ENCODE measurements at regions not wholly inside any gene's neighbourhood (a gene's known extent, or its start where the extent isn't known, plus 50 kb on each side); places are given as distances from the start of the nearest gene placed in this dataset.

DNA sequence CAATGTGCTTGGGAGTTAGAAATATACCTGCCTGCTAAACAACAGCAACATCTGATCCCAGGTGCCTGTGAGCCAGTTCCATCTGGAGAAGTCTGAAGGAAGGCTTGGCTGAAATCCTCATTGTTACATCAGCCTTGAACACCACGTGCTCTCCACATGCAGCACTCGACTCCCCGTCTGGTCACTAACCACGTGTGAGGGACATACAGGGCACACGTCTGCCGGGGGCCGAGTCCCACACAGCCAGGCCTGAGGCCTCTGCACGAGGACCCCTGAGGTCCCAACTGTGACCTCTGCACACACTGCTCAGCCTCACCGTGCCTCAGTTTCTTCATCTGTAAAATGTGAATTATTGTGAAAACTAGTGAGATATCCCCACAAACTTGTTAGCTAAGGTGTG lies 236.5 kb upstream of the SALL3 start:
- H3K9me3 Mint-ChIP-seq = peaks cover 0 to 3% (median 0%) of the 10 kb centered on the region in 7 donors
- no peaks in the 10 kb centered on the region for H4K20me1 ChIP-seq (ENCODE audit: insufficient read depth, low read length)
- no peak overlapping the region for H3K9ac ChIP-seq (ENCODE audit: insufficient read depth, low read length, poor library complexity, severe bottlenecking)
- H3K4me3 ChIP-seq (replicated peaks in 1 of 3; ENCODE audit: low read depth in 2 of 3, low read length in 3 of 3) = no peak overlapping the region
- no peak for TF ChIP-seq CTCF (IDR thresholded peaks at IDR 0.05)
- no peaks in the 10 kb centered on the region for H3K79me2 ChIP-seq (ENCODE audit: insufficient read depth, low read length)
- whole genome bisulfite sequencing (ENCODE audit: insufficient coverage) = 95% methylated on average over 6 of the region's 9 CpGs
- no peaks in the 10 kb centered on the region for H3K4me1 ChIP-seq (ENCODE audit: control insufficient read depth in 1 of 2, insufficient read depth in 2 of 2, low read length in 2 of 2)
- DNase-seq = no peak
- intact Hi-C loops (cut with micrococcal nuclease) = no loop called here
- no peak overlapping the region for H3K4me2 ChIP-seq (replicated peaks; ENCODE audit: extremely low read depth, low read length, poor library complexity, severe bottlenecking)
- no peak overlapping the region for H3K27ac ChIP-seq (ENCODE audit: low read depth in 1 of 2, low read length in 2 of 2)
- peaks cover 0 to 4% (median 4%) of the 10 kb centered on the region in 3 donors for H3K27me3 Mint-ChIP-seq (ENCODE audit: low read depth in 3 of 3)
- no peaks in the 10 kb centered on the region for H3K36me3 Mint-ChIP-seq
- H3K27me3 ChIP-seq (ENCODE audit: control insufficient read depth in 2 of 2, insufficient read depth in 2 of 2, low read length in 2 of 2) = no peaks in the 10 kb centered on the region
- no peak overlapping the region for H2AFZ ChIP-seq (ENCODE audit: insufficient read depth, low read depth, low read length, poor library complexity, severe bottlenecking)
- H3K4me1 Mint-ChIP-seq = no peaks in the 10 kb centered on the region
- H3K4me3 Mint-ChIP-seq = no peak overlapping the region
- no peaks in the 10 kb centered on the region for H3K36me3 ChIP-seq (replicated peaks in 1 of 2; ENCODE audit: control insufficient read depth in 1 of 2, insufficient read depth in 2 of 2, low read length in 2 of 2)
- H3K27ac Mint-ChIP-seq = no peak overlapping the region
- H3K9me3 ChIP-seq (replicated peaks in 1 of 2; ENCODE audit: control insufficient read depth in 1 of 2, insufficient read depth in 1 of 2, low read length in 2 of 2) = no peaks in the 10 kb centered on the region

- H3K36me3 ChIP-seq (replicated peaks in 1 of 2; ENCODE audit: control insufficient read depth in 1 of 2, insufficient read depth in 2 of 2, low read length in 2 of 2) = no peaks in the 10 kb centered on the region
- H2AFZ ChIP-seq (ENCODE audit: insufficient read depth, low read depth, low read length, poor library complexity, severe bottlenecking) = no peak overlapping the region
- H4K20me1 ChIP-seq (ENCODE audit: insufficient read depth, low read length) = no peaks in the 10 kb centered on the region
- no peaks in the 10 kb centered on the region for H3K79me2 ChIP-seq (ENCODE audit: insufficient read depth, low read length)
- intact Hi-C loops (cut with micrococcal nuclease) = no loop called here
- no peaks in the 10 kb centered on the region for H3K27me3 ChIP-seq (ENCODE audit: control insufficient read depth in 2 of 2, insufficient read depth in 2 of 2, low read length in 2 of 2)
- Mint-ChIP-seq H3K4me1 (no peaks in the 10 kb centered on the region), H3K9me3 (peaks cover 0 to 6% (median 1%) of the 10 kb centered on the region in 7 donors), H3K27me3 (ENCODE audit: low read depth in 3 of 3) (peaks cover 0 to 4% (median 1%) of the 10 kb centered on the region in 3 donors), H3K27ac (no peak overlapping the region), H3K36me3 (no peaks in the 10 kb centered on the region), H3K4me3 (no peak overlapping the region)
- no peak overlapping the region for H3K4me3 ChIP-seq (replicated peaks in 1 of 3; ENCODE audit: low read depth in 2 of 3, low read length in 3 of 3)
- WGBS (ENCODE audit: insufficient coverage) = 90% methylated on average over 13 of the region's 17 CpGs
- no peak for TF ChIP-seq CTCF (IDR thresholded peaks at IDR 0.05)
- no peak for DNase-seq
- H3K4me1 ChIP-seq (ENCODE audit: control insufficient read depth in 1 of 2, insufficient read depth in 2 of 2, low read length in 2 of 2) = no peaks in the 10 kb centered on the region
- no peak overlapping the region for H3K4me2 ChIP-seq (replicated peaks; ENCODE audit: extremely low read depth, low read length, poor library complexity, severe bottlenecking)
- H3K9ac ChIP-seq (ENCODE audit: insufficient read depth, low read length, poor library complexity, severe bottlenecking) = no peak overlapping the region
- no peak overlapping the region for H3K27ac ChIP-seq (ENCODE audit: low read depth in 1 of 2, low read length in 2 of 2)
- peaks cover 0 to 6% of the 10 kb centered on the region in 2 donors for H3K9me3 ChIP-seq (replicated peaks in 1 of 2; ENCODE audit: control insufficient read depth in 1 of 2, insufficient read depth in 1 of 2, low read length in 2 of 2)
These were observed 228.0 kb upstream of the SALL3 start for GRCh38 chr18:78751664-78752063.
